ENCODE measurements at regions not wholly inside any gene's neighbourhood (a gene's known extent, or its start where the extent isn't known, plus 50 kb on each side); places are given as distances from the start of the nearest gene placed in this dataset.

- TF ChIP-seq, protein P1, sequence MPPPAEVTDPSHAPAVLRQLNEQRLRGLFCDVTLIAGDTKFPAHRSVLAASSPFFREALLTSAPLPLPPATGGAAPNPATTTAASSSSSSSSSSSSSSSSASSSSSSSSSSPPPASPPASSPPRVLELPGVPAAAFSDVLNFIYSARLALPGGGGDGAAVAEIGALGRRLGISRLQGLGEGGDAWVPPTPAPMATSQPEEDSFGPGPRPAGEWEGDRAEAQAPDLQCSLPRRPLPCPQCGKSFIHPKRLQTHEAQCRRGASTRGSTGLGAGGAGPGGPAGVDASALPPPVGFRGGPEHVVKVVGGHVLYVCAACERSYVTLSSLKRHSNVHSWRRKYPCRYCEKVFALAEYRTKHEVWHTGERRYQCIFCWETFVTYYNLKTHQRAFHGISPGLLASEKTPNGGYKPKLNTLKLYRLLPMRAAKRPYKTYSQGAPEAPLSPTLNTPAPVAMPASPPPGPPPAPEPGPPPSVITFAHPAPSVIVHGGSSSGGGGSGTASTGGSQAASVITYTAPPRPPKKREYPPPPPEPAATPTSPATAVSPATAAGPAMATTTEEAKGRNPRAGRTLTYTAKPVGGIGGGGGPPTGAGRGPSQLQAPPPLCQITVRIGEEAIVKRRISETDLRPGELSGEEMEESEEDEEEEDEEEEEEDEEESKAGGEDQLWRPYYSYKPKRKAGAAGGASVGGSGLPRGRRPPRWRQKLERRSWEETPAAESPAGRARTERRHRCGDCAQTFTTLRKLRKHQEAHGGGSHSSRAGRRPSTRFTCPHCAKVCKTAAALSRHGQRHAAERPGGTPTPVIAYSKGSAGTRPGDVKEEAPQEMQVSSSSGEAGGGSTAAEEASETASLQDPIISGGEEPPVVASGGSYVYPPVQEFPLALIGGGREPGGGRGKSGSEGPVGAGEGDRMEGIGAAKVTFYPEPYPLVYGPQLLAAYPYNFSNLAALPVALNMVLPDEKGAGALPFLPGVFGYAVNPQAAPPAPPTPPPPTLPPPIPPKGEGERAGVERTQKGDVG (CRISPR knock-in tag; IDR thresholded peaks at IDR 0.05; ENCODE audit: borderline replicate concordance), result peak; percentile 72; the same call in 1 of the 2 replicates
- TF ChIP-seq TSC22D2 (CRISPR knock-in tag; IDR thresholded peaks at IDR 0.05; ENCODE audit: borderline replicate concordance) (peak; percentile 84; the same call in 1 of the 2 replicates), WIZ (CRISPR knock-in tag; IDR thresholded peaks at IDR 0.05) (no peak), ZNF205 (CRISPR knock-in tag; IDR thresholded peaks at IDR 0.05) (peak; percentile 82; the same call in 1 of the 2 replicates), ZNF780A (CRISPR knock-in tag; IDR thresholded peaks at IDR 0.05) (peak; percentile 80), RARG (CRISPR knock-in tag; IDR thresholded peaks at IDR 0.05; ENCODE audit: low read depth) (no peak), REXO4 (CRISPR knock-in tag; IDR thresholded peaks at IDR 0.05; ENCODE audit: borderline replicate concordance) (no peak), U2AF2 (IDR thresholded peaks at IDR 0.05; ENCODE audit: low read depth, low read length) (no peak), RBM22 (optimal IDR thresholded peaks at IDR 0.05; ENCODE audit: low read length) (no peak), IKZF4 (CRISPR knock-in tag; IDR thresholded peaks at IDR 0.05; ENCODE audit: borderline replicate concordance, low read depth, not compliant biosample characterization) (peak; percentile 85), ELF4 (CRISPR knock-in tag; IDR thresholded peaks at IDR 0.05; ENCODE audit: borderline replicate concordance) (peak; percentile 61; the same call in 1 of the 2 replicates), ZMYM4 (CRISPR knock-in tag; IDR thresholded peaks at IDR 0.05) (no peak; the same call in 1 of the 2 replicates), KDM4B (CRISPR knock-in tag; IDR thresholded peaks at IDR 0.05) (no peak), ZSCAN9 (CRISPR knock-in tag; IDR thresholded peaks at IDR 0.05; ENCODE audit: borderline replicate concordance) (0 out of 2 replicates have a peak, but pooled peaks have one; percentile 57), DZIP1 (CRISPR knock-in tag; IDR thresholded peaks at IDR 0.05) (peak; percentile 80), MIXL1 (CRISPR knock-in tag; IDR thresholded peaks at IDR 0.05) (peak; percentile 58; the same call in 1 of the 2 replicates), ZNF550 (CRISPR knock-in tag; IDR thresholded peaks at IDR 0.05; ENCODE audit: borderline replicate concordance) (peak; percentile 89; the same call in 1 of the 2 replicates), TBX3 (IDR thresholded peaks at IDR 0.05; ENCODE audit: borderline replicate concordance) (no peak), PRMT3 (CRISPR knock-in tag; IDR thresholded peaks at IDR 0.05; ENCODE audit: borderline replicate concordance, low read depth) (no peak), ZNF274 (CRISPR knock-in tag; IDR thresholded peaks at IDR 0.05) (peak; percentile 86; the same call in 1 of the 2 replicates)
- TF ChIP-seq, protein P2, sequence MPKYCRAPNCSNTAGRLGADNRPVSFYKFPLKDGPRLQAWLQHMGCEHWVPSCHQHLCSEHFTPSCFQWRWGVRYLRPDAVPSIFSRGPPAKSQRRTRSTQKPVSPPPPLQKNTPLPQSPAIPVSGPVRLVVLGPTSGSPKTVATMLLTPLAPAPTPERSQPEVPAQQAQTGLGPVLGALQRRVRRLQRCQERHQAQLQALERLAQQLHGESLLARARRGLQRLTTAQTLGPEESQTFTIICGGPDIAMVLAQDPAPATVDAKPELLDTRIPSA (CRISPR knock-in tag; IDR thresholded peaks at IDR 0.05; ENCODE audit: borderline replicate concordance), result no peak
- TF ChIP-seq, protein P3, sequence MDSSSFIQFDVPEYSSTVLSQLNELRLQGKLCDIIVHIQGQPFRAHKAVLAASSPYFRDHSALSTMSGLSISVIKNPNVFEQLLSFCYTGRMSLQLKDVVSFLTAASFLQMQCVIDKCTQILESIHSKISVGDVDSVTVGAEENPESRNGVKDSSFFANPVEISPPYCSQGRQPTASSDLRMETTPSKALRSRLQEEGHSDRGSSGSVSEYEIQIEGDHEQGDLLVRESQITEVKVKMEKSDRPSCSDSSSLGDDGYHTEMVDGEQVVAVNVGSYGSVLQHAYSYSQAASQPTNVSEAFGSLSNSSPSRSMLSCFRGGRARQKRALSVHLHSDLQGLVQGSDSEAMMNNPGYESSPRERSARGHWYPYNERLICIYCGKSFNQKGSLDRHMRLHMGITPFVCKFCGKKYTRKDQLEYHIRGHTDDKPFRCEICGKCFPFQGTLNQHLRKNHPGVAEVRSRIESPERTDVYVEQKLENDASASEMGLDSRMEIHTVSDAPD (CRISPR knock-in tag; IDR thresholded peaks at IDR 0.05), result peak; percentile 27
These were observed 182.2 kb downstream of the INHBB start (continued) for GRCh38 chr2:120528051-120528692.
